HL-60 (cell line): ENCODE measurements at regions not wholly inside any gene's neighbourhood (a gene's known extent, or its start where the extent isn't known, plus 50 kb on each side); places are given as distances from the start of the nearest gene placed in this dataset.

Experiments used
- DNase-seq, 2 experiments: peaks; one replicate each; pipeline ENCODE4 v3.0.0-alpha.2; 2010 to 2020; ENCODE audit warnings: low read depth in 1 of 2, low spot score in 1 of 2
- H3K27ac ChIP-seq: fragments of 250-450 bp; sonication (Bioruptor Pico); replicated peaks from 2 replicates; pipeline ENCODE4 v1.5.1; 2020; ENCODE audit warnings: mild to moderate bottlenecking, moderate library complexity
- H3K27me3 ChIP-seq: fragments of 250-450 bp; sonication (Bioruptor Pico); 2 replicates; pipeline ENCODE4 v1.5.1; 2021; ENCODE audit warnings: mild to moderate bottlenecking, moderate library complexity; ENCODE audit not compliant: insufficient read depth, poor library complexity, severe bottlenecking
- H3K4me3 ChIP-seq: replicated peaks from 2 replicates; pipeline ENCODE4 v1.5.1; 2011; ENCODE audit warnings: mild to moderate bottlenecking, control low read depth, low read length; ENCODE audit not compliant: insufficient read depth
- CTCF ChIP-seq: IDR thresholded peaks from one replicate; pipeline ENCODE4 v1.5.1; 2011; ENCODE audit warnings: low read length, control low read depth, inconsistent platforms; ENCODE audit not compliant: insufficient read depth
- GABPA ChIP-seq: IDR thresholded peaks from 2 replicates; pipeline ENCODE4 v1.6.1; 2012; ENCODE audit warnings: low read depth
- POLR2AphosphoS5 ChIP-seq: IDR thresholded peaks from 2 replicates; pipeline ENCODE4 v1.6.1; 2012; ENCODE audit warnings: low read depth
- REST ChIP-seq: IDR thresholded peaks from 2 replicates; pipeline ENCODE4 v1.6.1; 2012; ENCODE audit warnings: low read depth; ENCODE audit not compliant: insufficient replicate concordance
- SPI1 ChIP-seq: IDR thresholded peaks from 2 replicates; pipeline ENCODE4 v1.6.1; 2012; ENCODE audit warnings: low read depth, mild to moderate bottlenecking, borderline replicate concordance

DNA sequence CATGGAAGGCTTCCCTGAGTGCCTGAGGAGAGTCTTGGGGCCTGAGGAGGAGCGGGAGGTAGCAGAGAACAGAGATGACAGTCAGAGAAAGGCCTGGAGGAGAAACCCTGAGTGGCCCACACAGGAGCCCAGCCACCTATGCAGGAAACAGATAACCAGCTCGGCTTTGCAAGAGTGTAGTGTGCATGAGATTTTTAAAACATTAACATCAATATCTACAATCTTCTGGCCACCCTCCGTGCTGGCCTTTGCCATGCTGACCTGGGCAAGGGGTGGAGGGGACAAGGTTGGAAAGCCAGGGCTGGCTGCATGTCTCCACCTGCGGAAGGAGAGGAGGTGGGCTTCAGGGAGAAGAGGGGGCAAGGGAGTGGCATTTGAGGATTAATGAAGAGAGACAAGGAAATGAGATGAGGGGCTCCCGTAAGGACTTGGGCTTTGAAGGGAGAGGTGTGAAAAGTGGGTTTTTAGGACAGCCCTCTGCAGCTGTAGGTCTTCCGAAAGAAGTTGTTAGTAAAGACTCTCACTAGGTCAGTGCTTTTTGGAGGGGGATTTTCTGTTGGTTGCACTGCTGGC lies 59.3 kb upstream of the SDK1 start:
- DNase-seq, result no peak
- no peak for TF ChIP-seq GABPA
- no peak for TF ChIP-seq CTCF
- TF ChIP-seq SPI1, result no peak
- no peak for TF ChIP-seq POLR2AphosphoS5

GRCh38 chr7:3242398-3242972 lies 58.6 kb upstream of the SDK1 start:
- DNase-seq, result no peak
- H3K27ac ChIP-seq, result no peak overlapping the region
- no peak overlapping the region for H3K4me3 ChIP-seq
- H3K27me3 ChIP-seq, result no peaks in the 10 kb centered on the region
- no peak for TF ChIP-seq POLR2AphosphoS5
- TF ChIP-seq REST, result no peak
- no peak for TF ChIP-seq CTCF
- no peak for TF ChIP-seq SPI1
- no peak for TF ChIP-seq GABPA

More for the DNA sequence above, 59.3 kb upstream of the SDK1 start:
- H3K4me3 ChIP-seq, result no peak overlapping the region
- H3K27me3 ChIP-seq, result no peaks in the 10 kb centered on the region
- no peak overlapping the region for H3K27ac ChIP-seq

GRCh38 chr7:3243256-3243655 lies 57.8 kb upstream of the SDK1 start:
- H3K27me3 ChIP-seq, result no peaks in the 10 kb centered on the region
- H3K4me3 ChIP-seq, result no peak overlapping the region
- TF ChIP-seq GABPA (no peak), SPI1 (no peak), REST (no peak), CTCF (no peak), POLR2AphosphoS5 (no peak)
- no peak overlapping the region for H3K27ac ChIP-seq
- DNase-seq, result no peak

- H3K4me3 ChIP-seq, result no peak overlapping the region
- no peaks in the 10 kb centered on the region for H3K27me3 ChIP-seq
- no peak for TF ChIP-seq CTCF
- no peak for DNase-seq
- H3K27ac ChIP-seq, result no peak overlapping the region
These were observed 57.4 kb upstream of the SDK1 start for GRCh38 chr7:3243680-3244079.
